Stimulated activated CD8-positive, alpha-beta memory T cell treated with anti-CD3 and anti-CD28 coated beads, Interleukin-4, amount 100 ng/mL, for 1 hour (primary cell): ENCODE measurements at regions not wholly inside any gene's neighbourhood (a gene's known extent, or its start where the extent isn't known, plus 50 kb on each side); places are given as distances from the start of the nearest gene placed in this dataset.

Experiments used
- DNase-seq, 2 donors: peaks; one replicate each; pipeline ENCODE4 v3.0.0-alpha.2; 2020; ENCODE audit warnings: low read depth in 2 of 2, low spot score in 1 of 2

GRCh38 chr1:220979371-220979770, 100.1 kb downstream of the HLX start:
- DNase-seq: no peak

- DNase-seq: no peak
Measured at GRCh38 chr1:220982686-220983085, 103.4 kb downstream of the HLX start.

- DNase-seq: no peak
Measured at GRCh38 chr1:220983877-220984635, 104.8 kb downstream of the HLX start.

GRCh38 chr1:220990427-220991339, 111.4 kb downstream of the HLX start:
- DNase-seq: no peak

- no peak for DNase-seq
Measured at GRCh38 chr1:220991506-220991905, 112.3 kb downstream of the HLX start.

- no peak for DNase-seq
Measured at GRCh38 chr1:220991959-220992704, 112.9 kb downstream of the HLX start.

- no peak for DNase-seq
Measured at GRCh38 chr1:220992705-220993052, 113.4 kb downstream of the HLX start.

- DNase-seq: no peak
Measured at GRCh38 chr1:220994671-220995070, 115.4 kb downstream of the HLX start.

- DNase-seq: no peak
Measured at GRCh38 chr1:220997791-220998190, 118.5 kb downstream of the HLX start.

- DNase-seq: no peak
Measured at GRCh38 chr1:220999872-221000863, 120.9 kb downstream of the HLX start.

GRCh38 chr1:221001167-221001566, 121.9 kb downstream of the HLX start:
- DNase-seq: no peak

- DNase-seq: no peak
Measured at GRCh38 chr1:221002601-221003000, 123.4 kb downstream of the HLX start.

- no peak for DNase-seq
Measured at GRCh38 chr1:221011145-221011544, 131.9 kb downstream of the HLX start.

- DNase-seq: no peak
Measured at GRCh38 chr1:221012120-221012519, 132.9 kb downstream of the HLX start.

GRCh38 chr1:221013691-221014660, 134.7 kb downstream of the HLX start:
- DNase-seq: no peak

GRCh38 chr1:221015159-221015790, 136.0 kb downstream of the HLX start:
- no peak for DNase-seq

GRCh38 chr1:221016751-221017150, 137.5 kb downstream of the HLX start:
- no peak for DNase-seq

- no peak for DNase-seq
Measured at GRCh38 chr1:221018414-221018813, 139.2 kb downstream of the HLX start.

- no peak for DNase-seq
Measured at GRCh38 chr1:221022331-221022730, 143.1 kb downstream of the HLX start.
